HUDEP-2 (cell line): ENCODE measurements at regions not wholly inside any gene's neighbourhood (a gene's known extent, or its start where the extent isn't known, plus 50 kb on each side); places are given as distances from the start of the nearest gene placed in this dataset.
"Not testable (repeated sequence)": the region's sequence is repeated elsewhere in the genome, so short reads cannot be mapped to it uniquely, and the experiment has no call there.

Source experiments
- DNase-seq, 76 experiments: peaks; one replicate each; lab custom pipeline; 2025; ENCODE audit not compliant: unreplicated experiment in 76 of 76; lab: John Stamatoyannopoulos, UW

DNA sequence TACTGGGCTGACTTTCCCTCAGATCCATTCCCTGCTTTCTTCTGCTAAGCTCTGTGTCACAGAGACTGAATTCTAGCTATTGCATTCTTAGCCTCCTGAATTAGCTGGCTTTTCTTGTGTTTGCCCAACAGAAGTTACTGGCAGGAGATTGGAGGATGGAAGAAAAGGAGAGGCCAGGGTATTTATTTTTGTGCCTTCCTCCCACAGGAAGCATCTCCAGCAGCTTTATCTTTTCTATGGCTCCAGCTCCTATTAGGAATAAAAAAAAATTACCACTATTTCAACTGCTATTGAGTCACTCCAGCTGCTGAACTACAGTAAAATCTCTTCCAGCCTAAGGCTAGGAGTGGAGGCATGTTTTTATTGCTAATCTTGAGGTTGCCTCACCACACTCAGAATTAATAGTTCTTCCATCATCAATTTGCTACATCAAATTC is 492.4 kb downstream of the RFPL4B start:
- DNase-seq = no peak

- DNase-seq = no peak
These were observed 494.6 kb downstream of the RFPL4B start for GRCh38 chr6:112841553-112842329.

DNA sequence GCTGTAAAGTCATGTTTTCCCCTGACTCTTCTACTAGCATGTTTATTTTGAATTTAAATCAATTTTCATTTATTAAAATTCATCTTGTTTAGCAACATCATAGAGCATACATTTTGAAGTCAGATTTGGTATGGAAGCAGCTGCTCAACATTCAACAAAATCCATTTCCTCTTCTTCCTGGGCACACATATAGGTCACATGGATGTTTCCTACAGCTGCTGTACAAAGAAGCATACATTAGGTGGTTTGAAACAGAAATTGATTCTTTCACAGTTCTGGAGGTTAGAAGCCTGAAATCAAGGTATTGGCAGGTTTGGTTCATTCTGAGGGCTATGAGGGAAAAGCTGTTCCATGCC is 495.2 kb downstream of the RFPL4B start:
- DNase-seq = no peak

- no peak for DNase-seq
These were observed 499.6 kb downstream of the RFPL4B start for GRCh38 chr6:112846681-112847080.

DNA sequence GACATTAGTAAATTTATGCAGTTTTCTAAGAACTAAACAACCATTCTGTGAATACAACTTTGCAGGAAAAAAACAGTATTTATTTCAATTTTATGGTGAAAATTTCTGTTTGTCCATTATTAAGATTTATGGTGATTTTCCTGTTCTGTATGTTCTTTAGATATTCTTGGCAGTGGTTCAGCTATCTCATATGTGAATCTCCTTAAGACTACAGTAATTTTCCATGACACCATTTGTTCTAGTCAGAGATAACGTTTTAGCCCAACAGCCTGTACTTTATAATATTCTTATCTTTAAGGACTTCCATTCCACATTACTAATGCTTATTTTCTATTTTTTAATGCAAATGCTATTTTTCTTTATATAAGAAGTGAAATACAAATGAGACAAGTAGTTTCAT is 504.0 kb downstream of the RFPL4B start:
- DNase-seq = peak in 17 of 76 experiments; percentile 8 to 73 (median 34)

- DNase-seq = no peak
These were observed 506.0 kb downstream of the RFPL4B start for GRCh38 chr6:112853162-112853561.

DNA sequence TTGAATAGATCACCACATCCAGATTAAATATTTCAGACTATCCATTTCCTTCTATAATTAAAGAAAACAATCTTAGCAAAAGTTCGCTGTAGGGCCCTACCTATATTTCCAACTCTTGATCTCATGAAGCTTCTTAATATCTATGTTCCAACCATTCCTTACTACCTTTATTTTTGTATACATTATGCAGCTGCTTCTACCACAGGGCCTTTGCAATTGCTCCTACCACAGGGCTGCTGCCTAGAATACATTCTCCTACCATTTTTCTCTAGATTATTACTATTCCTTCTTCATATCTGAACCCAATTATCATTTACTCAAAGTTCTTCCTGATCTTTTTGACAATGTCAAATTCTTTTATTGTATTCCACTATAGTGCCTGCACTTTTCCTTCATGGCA is 516.6 kb downstream of the RFPL4B start:
- no peak for DNase-seq

DNA sequence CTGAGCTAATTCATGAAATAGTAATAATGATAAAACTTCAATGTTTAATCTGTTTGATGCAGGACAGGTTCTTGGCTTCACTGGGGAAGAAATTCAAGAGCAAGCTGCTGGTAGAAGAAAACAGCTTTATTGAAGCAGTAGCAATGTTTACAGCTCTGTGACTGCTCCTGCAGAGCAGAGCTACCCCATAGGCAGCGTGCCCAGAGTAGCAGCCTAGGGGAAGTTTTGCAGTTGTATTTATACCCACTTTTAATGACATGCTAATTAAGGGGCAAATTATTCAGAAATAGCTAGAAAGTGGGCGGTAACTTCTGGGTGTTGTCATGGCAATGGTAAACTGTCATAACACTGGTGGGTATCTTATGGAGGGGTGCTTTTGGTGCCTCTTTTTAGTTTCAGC is 518.0 kb downstream of the RFPL4B start:
- DNase-seq = no peak

- DNase-seq = no peak
These were observed 527.8 kb downstream of the RFPL4B start for GRCh38 chr6:112874881-112875280.

DNA sequence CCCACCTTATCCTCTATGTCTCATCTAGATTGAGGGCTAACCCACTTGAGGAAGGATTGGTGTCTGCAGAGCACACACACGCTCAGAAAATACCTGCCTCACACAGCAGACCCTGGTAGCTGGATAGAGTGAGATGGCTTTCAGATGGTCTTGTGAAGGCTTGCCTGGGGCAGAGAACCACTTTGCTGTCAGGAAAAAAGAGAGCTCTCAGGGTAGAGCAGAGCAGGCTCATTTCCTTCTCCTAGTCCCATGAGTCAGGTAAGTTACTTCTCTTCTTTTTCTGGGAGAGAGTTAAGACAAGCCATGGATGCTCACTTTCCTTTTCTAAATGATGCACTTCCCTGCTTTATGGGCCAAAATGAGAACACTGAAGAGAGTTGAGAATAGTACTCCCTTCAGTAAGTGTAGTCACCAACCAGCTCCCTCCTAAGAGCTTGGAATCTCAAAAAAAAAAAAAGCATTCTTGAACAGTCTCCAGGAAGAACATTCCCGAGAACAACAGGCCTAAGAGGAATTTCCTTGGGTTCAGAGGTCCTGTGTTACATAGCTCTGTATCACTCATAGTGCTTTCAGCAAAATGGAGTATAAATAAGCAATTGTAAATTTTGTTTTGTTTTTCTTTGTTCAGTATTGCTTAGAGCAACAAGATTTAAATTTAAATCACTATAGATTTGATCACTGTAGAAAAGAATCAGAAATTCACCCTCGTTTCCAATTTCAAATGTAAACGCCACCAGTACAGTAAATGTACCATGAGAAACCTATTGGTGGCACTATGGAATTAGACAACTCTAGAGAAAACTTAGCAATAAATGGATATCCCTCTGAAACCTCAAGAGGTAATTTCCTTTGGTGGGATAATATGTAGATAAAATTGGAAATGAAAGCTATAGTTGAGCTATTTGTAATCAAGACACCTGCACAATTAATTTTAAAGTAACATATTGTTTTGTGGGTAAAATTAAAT is 530.3 kb downstream of the RFPL4B start:
- DNase-seq = peak in 1 of 76 experiments; percentile 8

DNA sequence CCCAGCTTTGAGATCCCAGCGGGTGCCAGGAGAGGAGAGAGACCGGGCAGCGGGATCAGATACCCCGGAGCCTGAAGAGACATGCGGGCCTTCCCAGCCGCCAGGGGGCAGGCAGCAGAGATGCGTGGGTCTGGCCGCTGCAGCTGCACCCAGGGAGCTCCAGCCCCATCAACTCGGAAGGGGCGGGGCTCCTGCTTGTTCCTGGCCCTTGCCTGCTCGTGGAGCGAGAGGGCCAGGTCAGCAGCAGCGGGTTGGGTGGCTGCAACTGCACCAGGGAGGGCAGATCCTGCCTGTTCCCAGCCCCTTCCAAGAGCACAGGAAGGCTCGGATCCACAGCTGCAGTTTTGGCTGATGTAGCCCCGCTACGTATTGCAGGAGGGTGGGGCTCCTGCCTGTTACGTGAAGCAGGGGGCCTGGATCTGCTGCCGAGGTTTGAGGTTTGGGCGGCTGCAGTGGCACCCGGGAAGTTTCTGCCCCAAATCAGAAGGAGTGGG is 532.8 kb downstream of the RFPL4B start:
- DNase-seq = peak in 14 of 76 experiments; percentile 3 to 69 (median 23)

DNA sequence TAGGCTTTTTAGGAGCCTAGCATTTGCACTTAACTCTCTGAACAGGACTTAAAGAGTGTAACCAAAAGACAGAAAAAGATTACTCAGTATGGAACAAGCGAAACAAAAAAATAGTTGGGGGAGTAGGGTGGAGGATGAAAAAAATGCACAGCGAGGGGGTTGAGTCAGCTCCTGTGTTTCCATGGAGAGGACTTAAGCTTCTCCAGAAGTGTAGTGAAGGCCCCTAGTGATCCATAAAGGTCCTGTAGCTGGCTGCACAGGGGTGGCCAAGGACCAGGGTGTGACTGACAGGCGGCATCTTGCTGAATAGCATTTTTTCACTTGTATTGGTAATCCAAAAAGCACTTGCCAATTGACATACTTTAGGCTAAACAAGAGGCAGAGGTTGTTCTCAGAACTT is 533.9 kb downstream of the RFPL4B start:
- DNase-seq = no peak

GRCh38 chr6:112881828-112882780 is 535.0 kb downstream of the RFPL4B start:
- no peak for DNase-seq

GRCh38 chr6:112883095-112883494 is 536.0 kb downstream of the RFPL4B start:
- DNase-seq = no peak

DNA sequence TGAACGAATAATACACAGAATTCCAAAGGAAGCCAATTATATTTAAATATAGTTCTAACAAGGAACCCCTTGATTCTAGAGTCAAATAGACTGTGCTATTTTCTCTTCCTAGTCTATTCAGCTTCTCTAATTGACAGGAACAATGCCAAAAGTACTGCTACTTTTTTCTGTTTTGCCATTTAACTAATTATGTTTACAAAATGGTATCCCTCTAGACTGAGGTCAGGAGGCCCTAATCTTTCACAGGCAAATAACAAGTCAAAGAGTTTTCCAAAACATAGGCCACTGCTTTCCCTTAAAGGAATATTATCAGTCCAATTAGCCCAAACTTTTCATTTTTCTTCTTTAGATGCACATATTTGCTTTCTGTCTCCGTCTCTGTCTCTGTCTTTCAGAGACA is 539.3 kb downstream of the RFPL4B start:
- DNase-seq = no peak

DNA sequence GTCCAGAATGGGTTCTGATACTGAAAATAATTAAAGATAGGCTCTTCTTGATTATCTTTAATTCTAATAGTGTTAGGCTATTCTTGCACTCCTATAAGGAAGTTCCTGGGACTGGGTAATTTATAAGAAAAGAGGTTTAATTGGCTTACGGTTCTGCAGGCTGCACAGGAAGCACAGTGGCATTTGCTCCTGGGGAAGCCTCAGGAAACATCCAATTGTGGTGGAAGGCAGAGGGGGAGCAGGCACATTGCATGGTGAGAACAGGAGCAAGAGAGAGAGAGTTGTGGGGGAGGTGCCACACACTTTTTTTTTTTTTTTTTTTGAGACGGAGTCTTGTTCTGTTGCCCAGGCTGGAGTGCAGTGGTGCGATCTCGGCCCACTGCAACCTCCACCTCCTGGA is 540.3 kb downstream of the RFPL4B start:
- not testable (repeated sequence) for DNase-seq

DNA sequence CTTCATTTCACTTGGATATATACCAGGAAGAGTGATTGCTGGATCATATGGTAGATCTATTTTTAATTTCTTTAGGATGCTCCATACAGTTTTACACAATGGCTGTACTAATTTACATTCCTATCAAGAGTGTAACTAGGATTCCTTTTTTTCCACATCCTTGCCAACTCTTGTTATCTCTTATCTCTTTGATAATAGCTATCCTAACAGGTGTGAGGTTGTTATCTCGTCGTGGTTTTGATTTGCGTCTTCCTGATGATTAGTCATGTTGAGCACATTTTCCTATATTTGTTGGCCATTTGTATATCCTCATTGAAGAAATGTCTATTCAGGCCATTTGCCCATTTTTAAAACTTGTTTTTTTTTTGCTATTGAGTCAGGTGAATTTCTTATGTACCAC is 552.4 kb downstream of the RFPL4B start:
- no peak for DNase-seq

DNA sequence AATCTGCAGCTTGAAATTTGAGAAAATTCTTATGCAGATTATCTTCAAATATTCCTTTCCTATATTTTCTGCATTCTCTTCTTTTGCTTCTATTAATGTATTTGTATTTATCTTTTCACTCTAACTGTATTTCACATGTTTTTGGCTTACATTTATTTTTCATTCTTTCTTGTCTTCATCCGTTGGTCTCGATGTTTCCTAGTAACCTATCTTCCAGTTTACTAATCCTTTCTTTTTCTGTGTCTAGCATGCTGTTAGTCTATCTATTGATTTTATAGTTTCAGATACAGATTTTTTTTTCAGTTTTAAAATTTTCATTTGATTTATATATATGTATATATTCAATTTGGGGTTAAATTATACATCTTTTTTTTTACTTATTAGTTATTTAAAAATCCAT is 556.2 kb downstream of the RFPL4B start:
- no peak for DNase-seq

GRCh38 chr6:112906726-112907125 is 559.6 kb downstream of the RFPL4B start:
- no peak for DNase-seq

- no peak for DNase-seq
These were observed 562.7 kb downstream of the RFPL4B start for GRCh38 chr6:112909781-112910180.
